ENCODE measurements at regions not wholly inside any gene's neighbourhood (a gene's known extent, or its start where the extent isn't known, plus 50 kb on each side); places are given as distances from the start of the nearest gene placed in this dataset.

- DNase-seq (no peak), ATAC-seq (ENCODE audit: insufficient read depth, low FRiP score) (no peak)
- TF ChIP-seq CTCF (IDR thresholded peaks at IDR 0.05; ENCODE audit: control extremely low read depth, extremely low read depth): no peak
- H3K36me3 ChIP-seq (ENCODE audit: control insufficient read depth in 4 of 4, insufficient read depth in 4 of 4, low read length in 4 of 4): no peaks in the 10 kb centered on the region
- H3K4me1 ChIP-seq (ENCODE audit: control insufficient read depth in 5 of 5, insufficient read depth in 5 of 5, low read length in 5 of 5): peaks cover 0 to 5% (median 0%) of the 10 kb centered on the region in 5 donors
- no peaks in the 10 kb centered on the region for H3K27me3 ChIP-seq (ENCODE audit: control insufficient read depth in 3 of 3, insufficient read depth in 3 of 3, low read length in 2 of 3)
- WGBS, 2 donors: 66 to 83% methylated on average over 12 of the region's 12 CpGs
- H3K27ac ChIP-seq (ENCODE audit: low read depth in 1 of 2, low read length in 1 of 2): no peak overlapping the region
- H3K9me3 ChIP-seq (ENCODE audit: control insufficient read depth in 4 of 4, insufficient read depth in 3 of 4, low read length in 3 of 4): peaks cover 0 to 2% (median 0%) of the 10 kb centered on the region in 4 donors
- no peak overlapping the region for H3K4me3 ChIP-seq
- H3K9ac ChIP-seq (ENCODE audit: insufficient read depth in 1 of 2, low read length in 2 of 2): no peak overlapping the region
These were observed 204.4 kb upstream of the LINGO1 start for GRCh38 chr15:77836906-77837648.

- H3K4me3 ChIP-seq: no peak overlapping the region
- H3K9me3 ChIP-seq (ENCODE audit: control insufficient read depth in 4 of 4, insufficient read depth in 3 of 4, low read length in 3 of 4): peaks cover 0 to 2% (median 0%) of the 10 kb centered on the region in 4 donors
- H3K27ac ChIP-seq (ENCODE audit: low read depth in 1 of 2, low read length in 1 of 2): no peak overlapping the region
- peaks cover 0 to 9% (median 0%) of the 10 kb centered on the region in 5 donors for H3K4me1 ChIP-seq (ENCODE audit: control insufficient read depth in 5 of 5, insufficient read depth in 5 of 5, low read length in 5 of 5)
- ATAC-seq (ENCODE audit: insufficient read depth, low FRiP score) (no peak), DNase-seq (peak in 2 of 3 donors; percentile 51 to 57)
- TF ChIP-seq CTCF (IDR thresholded peaks at IDR 0.05; ENCODE audit: control extremely low read depth, extremely low read depth): no peak
- H3K9ac ChIP-seq (ENCODE audit: insufficient read depth in 1 of 2, low read length in 2 of 2): no peak overlapping the region
- WGBS, 2 donors: 52 to 74% methylated on average over 6 of the region's 6 CpGs
- H3K36me3 ChIP-seq (ENCODE audit: control insufficient read depth in 4 of 4, insufficient read depth in 4 of 4, low read length in 4 of 4): no peaks in the 10 kb centered on the region
- H3K27me3 ChIP-seq (ENCODE audit: control insufficient read depth in 3 of 3, insufficient read depth in 3 of 3, low read length in 2 of 3): no peaks in the 10 kb centered on the region
These were observed 203.5 kb upstream of the LINGO1 start for GRCh38 chr15:77836121-77836692.

- Histone ChIP-seq H3K27ac (ENCODE audit: low read depth in 1 of 2, low read length in 1 of 2) (no peak overlapping the region), H3K9ac (ENCODE audit: insufficient read depth in 1 of 2, low read length in 2 of 2) (no peak overlapping the region), H3K9me3 (ENCODE audit: control insufficient read depth in 4 of 4, insufficient read depth in 3 of 4, low read length in 3 of 4) (peaks cover 0 to 2% (median 0%) of the 10 kb centered on the region in 4 donors), H3K4me1 (ENCODE audit: control insufficient read depth in 5 of 5, insufficient read depth in 5 of 5, low read length in 5 of 5) (peaks cover 0 to 9% (median 0%) of the 10 kb centered on the region in 5 donors), H3K4me3 (no peak overlapping the region), H3K36me3 (ENCODE audit: control insufficient read depth in 4 of 4, insufficient read depth in 4 of 4, low read length in 4 of 4) (no peaks in the 10 kb centered on the region), H3K27me3 (ENCODE audit: control insufficient read depth in 3 of 3, insufficient read depth in 3 of 3, low read length in 2 of 3) (no peaks in the 10 kb centered on the region)
- no peak for TF ChIP-seq CTCF (IDR thresholded peaks at IDR 0.05; ENCODE audit: control extremely low read depth, extremely low read depth)
- ATAC-seq (ENCODE audit: insufficient read depth, low FRiP score) (no peak), DNase-seq (no peak)
- WGBS, 2 donors: 88 to 94% methylated on average over 7 of the region's 7 CpGs
These were observed 201.7 kb upstream of the LINGO1 start for GRCh38 chr15:77834276-77834990.
